ENCODE measurements at regions not wholly inside any gene's neighbourhood (a gene's known extent, or its start where the extent isn't known, plus 50 kb on each side); places are given as distances from the start of the nearest gene placed in this dataset.

GRCh38 chr1:55483523-55483922, 268.4 kb upstream of the USP24 start:
- FAIRE-seq (no peak), DNase-seq (no peak)
- TF ChIP-seq CTCF (IDR thresholded peaks at IDR 0.05; ENCODE audit: borderline replicate concordance, extremely low read depth, insufficient read depth), result no peak
- no peak overlapping the region for H3K27ac ChIP-seq (ENCODE audit: low read depth in 2 of 2, low read length in 2 of 2)
- no peak overlapping the region for H3K4me3 ChIP-seq (ENCODE audit: low read length in 3 of 3)
- H3K36me3 ChIP-seq (ENCODE audit: control insufficient read depth in 2 of 3, insufficient read depth in 3 of 3, low read length in 3 of 3), result no peaks in the 10 kb centered on the region
- H3K9me3 ChIP-seq (ENCODE audit: control insufficient read depth in 2 of 3, insufficient read depth in 1 of 3, low read length in 3 of 3), result no peaks in the 10 kb centered on the region
- no peaks in the 10 kb centered on the region for H3K27me3 ChIP-seq (ENCODE audit: control insufficient read depth, insufficient read depth, low read length)
- H3K4me1 ChIP-seq (ENCODE audit: control insufficient read depth in 2 of 3, insufficient read depth in 2 of 3, low read depth in 1 of 3, low read length in 3 of 3), result peaks cover 0 to 22% (median 13%) of the 10 kb centered on the region in 3 donors
- intact Hi-C loops (cut with DNase I), result no loop called here
- no peak overlapping the region for H3K9ac ChIP-seq (ENCODE audit: low read length in 3 of 3)

GRCh38 chr1:55481634-55482033, 266.5 kb upstream of the USP24 start:
- DNase-seq (no peak), FAIRE-seq (no peak)
- no peaks in the 10 kb centered on the region for H3K27me3 ChIP-seq (ENCODE audit: control insufficient read depth, insufficient read depth, low read length)
- no peaks in the 10 kb centered on the region for H3K36me3 ChIP-seq (ENCODE audit: control insufficient read depth in 2 of 3, insufficient read depth in 3 of 3, low read length in 3 of 3)
- peaks cover 0 to 33% (median 26%) of the 10 kb centered on the region in 3 donors for H3K4me1 ChIP-seq (ENCODE audit: control insufficient read depth in 2 of 3, insufficient read depth in 2 of 3, low read depth in 1 of 3, low read length in 3 of 3)
- no peak overlapping the region for H3K9ac ChIP-seq (ENCODE audit: low read length in 3 of 3)
- H3K4me3 ChIP-seq (ENCODE audit: low read length in 3 of 3), result no peak overlapping the region
- intact Hi-C loops (cut with DNase I), result no loop called here
- no peak overlapping the region for H3K27ac ChIP-seq (ENCODE audit: low read depth in 2 of 2, low read length in 2 of 2)
- no peak for TF ChIP-seq CTCF (IDR thresholded peaks at IDR 0.05; ENCODE audit: borderline replicate concordance, extremely low read depth, insufficient read depth)
- no peaks in the 10 kb centered on the region for H3K9me3 ChIP-seq (ENCODE audit: control insufficient read depth in 2 of 3, insufficient read depth in 1 of 3, low read length in 3 of 3)

DNA sequence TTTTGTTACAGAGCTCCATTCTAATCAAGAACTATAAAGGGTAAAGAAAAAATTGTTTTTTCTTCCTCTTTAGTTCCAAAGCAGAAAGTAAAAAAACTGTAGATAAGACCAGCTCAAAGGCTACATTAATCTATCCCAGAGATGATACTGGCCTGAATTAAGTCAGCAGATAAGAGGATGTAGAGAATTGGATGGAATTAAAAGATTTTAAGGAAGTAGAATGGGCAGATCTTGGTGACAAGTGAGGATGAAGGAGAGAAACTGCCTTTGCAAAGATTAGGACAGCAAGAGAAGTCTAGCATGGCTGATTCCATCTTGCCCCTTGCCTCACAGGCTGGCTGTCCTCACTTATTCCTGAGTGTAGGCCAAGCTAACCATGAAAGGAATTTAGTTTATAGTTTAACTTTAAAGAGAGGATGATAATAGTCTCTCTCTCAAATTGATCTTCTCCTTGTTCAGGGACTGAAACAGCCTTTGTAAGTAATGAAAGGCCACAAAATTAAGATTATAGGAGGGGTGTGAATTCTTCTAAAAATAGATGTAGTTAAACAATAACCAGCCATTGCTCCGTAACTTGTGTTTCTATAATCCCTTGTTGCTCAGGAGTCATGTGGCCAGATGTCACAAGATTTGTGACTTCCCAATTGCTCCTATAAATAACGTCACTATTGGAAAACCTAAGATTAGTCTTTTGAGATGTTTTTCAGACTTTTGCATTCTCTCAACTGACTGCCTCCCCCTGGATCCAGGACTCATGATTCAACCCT, 265.0 kb upstream of the USP24 start:
- FAIRE-seq, result peak; percentile 73
- H3K27me3 ChIP-seq (ENCODE audit: control insufficient read depth, insufficient read depth, low read length), result no peaks in the 10 kb centered on the region
- H3K4me3 ChIP-seq (ENCODE audit: low read length in 3 of 3), result no peak overlapping the region
- peaks cover 3 to 46% (median 34%) of the 10 kb centered on the region in 3 donors for H3K4me1 ChIP-seq (ENCODE audit: control insufficient read depth in 2 of 3, insufficient read depth in 2 of 3, low read depth in 1 of 3, low read length in 3 of 3)
- TF ChIP-seq CTCF (IDR thresholded peaks at IDR 0.05; ENCODE audit: borderline replicate concordance, extremely low read depth, insufficient read depth), result no peak
- peak in 2 of 5 donors; percentile 51 to 64 for DNase-seq
- H3K9me3 ChIP-seq (ENCODE audit: control insufficient read depth in 2 of 3, insufficient read depth in 1 of 3, low read length in 3 of 3), result no peaks in the 10 kb centered on the region
- H3K36me3 ChIP-seq (ENCODE audit: control insufficient read depth in 2 of 3, insufficient read depth in 3 of 3, low read length in 3 of 3), result no peaks in the 10 kb centered on the region
- no peak overlapping the region for H3K9ac ChIP-seq (ENCODE audit: low read length in 3 of 3)
- peak overlapping the region; percentile 59 to 66 for H3K27ac ChIP-seq (ENCODE audit: low read depth in 2 of 2, low read length in 2 of 2)
- intact Hi-C loops (cut with DNase I), result no loop called here

All from kidney (tissue), 13 donors.